PC-9 (cell line): ENCODE measurements at regions not wholly inside any gene's neighbourhood (a gene's known extent, or its start where the extent isn't known, plus 50 kb on each side); places are given as distances from the start of the nearest gene placed in this dataset.
A peak's percentile ranks its signal among the peaks of the same experiment; 100 is the strongest.

Experiments used
- BruUV-seq: library from RNA; stranded (reverse); fragments of 400-500 nt; replicated peaks from 2 replicates; lab custom pipeline; 2021; lab: Mats Ljungman, UMichigan
- CTCF ChIA-PET: fragments of 300-600 bp; sonication (Branson Sonifier 250); formaldehyde crosslinking; loops from one replicate; lab custom pipeline; 2022; ENCODE audit warnings: antibody characterized with exemption; lab: Charles Lee
- POLR2A ChIA-PET: fragments of 300-600 bp; sonication (Branson Sonifier 250); formaldehyde crosslinking; loops from one replicate; lab custom pipeline; 2022; ENCODE audit warnings: antibody characterized with exemption; ENCODE audit not compliant: unreplicated experiment; lab: Charles Lee
- DNase-seq, 2 experiments: peaks; one replicate each; pipeline versions ENCODE4 v3.0.0 to v3.0.0-alpha.2; 2015 to 2022; ENCODE audit warnings: mixed read lengths in 1 of 2
- H2AFZ ChIP-seq: fragments of 200-600 bp; sonication (generic); 2 replicates; pipeline ENCODE4 v1.8.1; 2017; ENCODE audit warnings: antibody characterized with exemption
- H3F3A ChIP-seq: fragments of 200-600 bp; sonication (generic); 2 replicates; pipeline ENCODE4 v1.8.1; 2017; ENCODE audit warnings: antibody characterized with exemption, mild to moderate bottlenecking, low read depth; ENCODE audit not compliant: insufficient read depth
- H3K27ac ChIP-seq: fragments of 200-600 bp; sonication (generic); 2 replicates; pipeline ENCODE4 v1.6.1; 2016; ENCODE audit warnings: mixed run types
- H3K27me3 ChIP-seq: fragments of 200-600 bp; sonication (generic); 2 replicates; pipeline ENCODE4 v1.6.1; 2016; ENCODE audit warnings: low read depth, mixed run types; ENCODE audit not compliant: insufficient read depth
- H3K36me3 ChIP-seq: fragments of 200-600 bp; sonication (generic); 2 replicates; pipeline ENCODE4 v1.6.1; 2016; ENCODE audit warnings: low read depth, mixed run types
- H3K4me1 ChIP-seq: fragments of 200-600 bp; sonication (generic); replicated peaks from 2 replicates; pipeline ENCODE4 v1.6.1; 2016; ENCODE audit warnings: mixed run types; ENCODE audit not compliant: insufficient read depth
- H3K4me2 ChIP-seq: fragments of 200-600 bp; sonication (generic); 2 replicates; pipeline ENCODE4 v1.6.1; 2017; ENCODE audit warnings: mixed run types
- H3K4me3 ChIP-seq: fragments of 200-600 bp; sonication (generic); 2 replicates; pipeline ENCODE4 v1.6.1; 2016; ENCODE audit warnings: mixed run types
- H3K79me2 ChIP-seq: fragments of 200-600 bp; sonication (generic); 2 replicates; pipeline ENCODE4 v1.6.1; 2017; ENCODE audit warnings: low read depth, mixed run types
- H3K9me2 ChIP-seq: fragments of 200-600 bp; sonication (generic); 2 replicates; pipeline ENCODE4 v1.8.1; 2017; ENCODE audit warnings: mild to moderate bottlenecking; ENCODE audit not compliant: insufficient read depth
- H3K9me3 ChIP-seq: fragments of 200-600 bp; sonication (generic); 2 replicates; pipeline ENCODE4 v1.8.1; 2016; ENCODE audit warnings: low read depth; ENCODE audit not compliant: insufficient read depth
- H4K20me1 ChIP-seq: fragments of 200-600 bp; sonication (generic); 2 replicates; pipeline ENCODE4 v1.8.1; 2017; ENCODE audit not compliant: insufficient read depth
- CTCF ChIP-seq: fragments of 200-600 bp; sonication (generic); conservative IDR thresholded peaks from 2 replicates; pipeline ENCODE4 v1.6.1; 2017; ENCODE audit warnings: mixed run types, antibody characterized with exemption, mild to moderate bottlenecking, moderate library complexity
- EZH2 ChIP-seq: fragments of 200-600 bp; sonication (generic); IDR thresholded peaks from 2 replicates; pipeline ENCODE4 v1.8.0; 2017; ENCODE audit warnings: antibody characterized with exemption, low read depth
- intact Hi-C: fragments of 100-400 bp; cut with micrococcal nuclease; formaldehyde crosslinking; loops from one replicate; pipeline ENCODE4 v1.10.0; 2022; ENCODE audit not compliant: unreplicated experiment

- intact Hi-C loops: loop anchor here (1.0 to 10.0 kb wide), 4 partner anchors 144 to 785 kb away; partner anchors contain the start of gene DNAJC27
- Histone ChIP-seq H3K9me3 (no peaks in the 10 kb centered on the region), H4K20me1 (no peaks in the 10 kb centered on the region), H3K4me1 (peaks cover 11% of the 10 kb centered on the region), H3K4me2 (no peak overlapping the region), H3K9me2 (no peaks in the 10 kb centered on the region), H2AFZ (peak overlapping the region; percentile 63; the same call in 1 of the 2 replicates), H3K36me3 (no peaks in the 10 kb centered on the region), H3K27me3 (no peaks in the 10 kb centered on the region), H3K79me2 (no peaks in the 10 kb centered on the region), H3K4me3 (no peak overlapping the region), H3K27ac (no peak overlapping the region), H3F3A (no peaks in the 10 kb centered on the region)
- no peak for DNase-seq
- ChIA-PET POLR2A (interaction anchor here (0.6 kb wide), 1 partner anchor 280 kb away, joined by 8 read pairs; no protein-coding TSS in a partner anchor), CTCF (interaction anchor here (1.2 to 1.9 kb wide), 2 partner anchors 14 to 417 kb away, joined by 7 read pairs; no protein-coding TSS in a partner anchor)
- TF ChIP-seq EZH2 (no peak), CTCF (no peak)
- BruUV-seq: no TSS peak
Observed at GRCh38 chr2:24410976-24411375, 50.6 kb upstream of the ITSN2 start.

- H3F3A ChIP-seq: no peaks in the 10 kb centered on the region
- POLR2A ChIA-PET: interaction anchor here (0.6 kb wide), 1 partner anchor 383 kb away, joined by 3 read pairs; no protein-coding TSS in a partner anchor
- no peak overlapping the region for H3K4me3 ChIP-seq
- intact Hi-C loops: loop anchor here (1.0 to 10.0 kb wide), 4 partner anchors 145 to 786 kb away; partner anchors contain the start of gene DNAJC27
- peak; percentile 38 to 58 for DNase-seq
- H4K20me1 ChIP-seq: no peaks in the 10 kb centered on the region
- no peaks in the 10 kb centered on the region for H3K9me3 ChIP-seq
- H2AFZ ChIP-seq: no peak overlapping the region
- TF ChIP-seq EZH2: no peak
- peak; percentile 92 for TF ChIP-seq CTCF
- CTCF ChIA-PET: interaction anchor here (0.6 to 1.9 kb wide), 4 partner anchors 15 to 1549 kb away, joined by 3 to 7 read pairs (median 5); no protein-coding TSS in a partner anchor
- no peaks in the 10 kb centered on the region for H3K79me2 ChIP-seq
- no TSS peak for BruUV-seq
- H3K4me2 ChIP-seq: no peak overlapping the region
- no peaks in the 10 kb centered on the region for H3K9me2 ChIP-seq
- peaks cover 11% of the 10 kb centered on the region for H3K4me1 ChIP-seq
- no peaks in the 10 kb centered on the region for H3K27me3 ChIP-seq
- H3K36me3 ChIP-seq: no peaks in the 10 kb centered on the region
- H3K27ac ChIP-seq: no peak overlapping the region
Observed at GRCh38 chr2:24409700-24410556, 49.6 kb upstream of the ITSN2 start.
